ENCODE measurements at regions not wholly inside any gene's neighbourhood (a gene's known extent, or its start where the extent isn't known, plus 50 kb on each side); places are given as distances from the start of the nearest gene placed in this dataset.

- TF ChIP-seq, protein P1, sequence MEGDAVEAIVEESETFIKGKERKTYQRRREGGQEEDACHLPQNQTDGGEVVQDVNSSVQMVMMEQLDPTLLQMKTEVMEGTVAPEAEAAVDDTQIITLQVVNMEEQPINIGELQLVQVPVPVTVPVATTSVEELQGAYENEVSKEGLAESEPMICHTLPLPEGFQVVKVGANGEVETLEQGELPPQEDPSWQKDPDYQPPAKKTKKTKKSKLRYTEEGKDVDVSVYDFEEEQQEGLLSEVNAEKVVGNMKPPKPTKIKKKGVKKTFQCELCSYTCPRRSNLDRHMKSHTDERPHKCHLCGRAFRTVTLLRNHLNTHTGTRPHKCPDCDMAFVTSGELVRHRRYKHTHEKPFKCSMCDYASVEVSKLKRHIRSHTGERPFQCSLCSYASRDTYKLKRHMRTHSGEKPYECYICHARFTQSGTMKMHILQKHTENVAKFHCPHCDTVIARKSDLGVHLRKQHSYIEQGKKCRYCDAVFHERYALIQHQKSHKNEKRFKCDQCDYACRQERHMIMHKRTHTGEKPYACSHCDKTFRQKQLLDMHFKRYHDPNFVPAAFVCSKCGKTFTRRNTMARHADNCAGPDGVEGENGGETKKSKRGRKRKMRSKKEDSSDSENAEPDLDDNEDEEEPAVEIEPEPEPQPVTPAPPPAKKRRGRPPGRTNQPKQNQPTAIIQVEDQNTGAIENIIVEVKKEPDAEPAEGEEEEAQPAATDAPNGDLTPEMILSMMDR (IDR thresholded peaks at IDR 0.05 in 8 of 11, conservative IDR thresholded peaks at IDR 0.05 in 3 of 11), result no peak
- TF ChIP-seq POLR2A (IDR thresholded peaks at IDR 0.05), result no peak
Measured at GRCh38 chr5:164869325-164869724, 1363.9 kb downstream of the MAT2B start.
